ENCODE measurements at regions not wholly inside any gene's neighbourhood (a gene's known extent, or its start where the extent isn't known, plus 50 kb on each side); places are given as distances from the start of the nearest gene placed in this dataset.

DNA sequence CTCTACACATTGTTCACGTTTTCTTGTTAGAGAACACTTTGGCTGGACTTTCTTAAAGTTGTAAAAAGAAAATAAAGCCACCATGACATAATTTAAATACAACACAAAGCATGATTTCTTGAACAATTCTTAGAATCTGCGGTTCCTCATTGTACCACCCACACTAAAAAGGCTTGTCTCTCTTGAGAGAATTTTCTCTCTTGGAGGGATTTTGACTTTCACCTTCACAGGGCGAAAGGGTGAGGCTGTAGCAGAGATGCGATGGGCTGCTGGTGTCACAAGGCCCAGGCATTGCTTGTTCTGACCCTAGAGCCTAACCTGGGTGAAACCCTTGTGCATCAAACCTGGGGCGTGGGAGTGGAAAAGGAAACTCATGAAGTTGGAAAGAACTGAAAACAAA is 122.7 kb upstream of the RIPOR2 start:
- H3K36me3 ChIP-seq (ENCODE audit: control insufficient read depth, insufficient read depth, low read length) = no peaks in the 10 kb centered on the region
- ATAC-seq (ENCODE audit: low read depth in 2 of 2) (no peak), DNase-seq (no peak)
- peaks cover 39% of the 10 kb centered on the region for H3K4me1 ChIP-seq (ENCODE audit: control insufficient read depth, insufficient read depth, low read length, poor library complexity, severe bottlenecking)
- peaks cover 0 to 1% (median 0%) of the 10 kb centered on the region in 7 donors for H3K9me3 Mint-ChIP-seq
- H3K4me3 Mint-ChIP-seq = no peak overlapping the region
- H3K27ac ChIP-seq (ENCODE audit: insufficient read depth, low read length, poor library complexity, severe bottlenecking) = no peak overlapping the region
- H3K36me3 Mint-ChIP-seq = no peaks in the 10 kb centered on the region
- H3K4me1 Mint-ChIP-seq = peaks cover 22 to 52% (median 30%) of the 10 kb centered on the region in 4 donors
- no peaks in the 10 kb centered on the region for H3K27me3 ChIP-seq (ENCODE audit: control insufficient read depth, insufficient read depth, low read length)
- no peak overlapping the region for H3K4me3 ChIP-seq (ENCODE audit: low read depth, low read length)
- H3K27me3 Mint-ChIP-seq = no peaks in the 10 kb centered on the region
- H3K27ac Mint-ChIP-seq = peak overlapping the region in 1 of 3 donors; percentile 68
- H3K9me3 ChIP-seq (ENCODE audit: control insufficient read depth in 2 of 2, low read length in 2 of 2) = no peaks in the 10 kb centered on the region

- Mint-ChIP-seq H3K9me3 (peaks cover 0 to 1% (median 0%) of the 10 kb centered on the region in 7 donors), H3K27me3 (no peaks in the 10 kb centered on the region), H3K27ac (peak overlapping the region in 1 of 3 donors; percentile 68), H3K4me3 (no peak overlapping the region), H3K4me1 (peaks cover 20 to 47% (median 27%) of the 10 kb centered on the region in 4 donors), H3K36me3 (no peaks in the 10 kb centered on the region)
- Histone ChIP-seq H3K4me1 (ENCODE audit: control insufficient read depth, insufficient read depth, low read length, poor library complexity, severe bottlenecking) (peaks cover 34% of the 10 kb centered on the region), H3K27me3 (ENCODE audit: control insufficient read depth, insufficient read depth, low read length) (no peaks in the 10 kb centered on the region), H3K4me3 (ENCODE audit: low read depth, low read length) (no peak overlapping the region), H3K27ac (ENCODE audit: insufficient read depth, low read length, poor library complexity, severe bottlenecking) (no peak overlapping the region), H3K36me3 (ENCODE audit: control insufficient read depth, insufficient read depth, low read length) (no peaks in the 10 kb centered on the region), H3K9me3 (ENCODE audit: control insufficient read depth in 2 of 2, low read length in 2 of 2) (no peaks in the 10 kb centered on the region)
- DNase-seq (no peak), ATAC-seq (ENCODE audit: low read depth in 2 of 2) (no peak)
Observed at GRCh38 chr6:25058941-25059340, 123.2 kb upstream of the RIPOR2 start.

DNA sequence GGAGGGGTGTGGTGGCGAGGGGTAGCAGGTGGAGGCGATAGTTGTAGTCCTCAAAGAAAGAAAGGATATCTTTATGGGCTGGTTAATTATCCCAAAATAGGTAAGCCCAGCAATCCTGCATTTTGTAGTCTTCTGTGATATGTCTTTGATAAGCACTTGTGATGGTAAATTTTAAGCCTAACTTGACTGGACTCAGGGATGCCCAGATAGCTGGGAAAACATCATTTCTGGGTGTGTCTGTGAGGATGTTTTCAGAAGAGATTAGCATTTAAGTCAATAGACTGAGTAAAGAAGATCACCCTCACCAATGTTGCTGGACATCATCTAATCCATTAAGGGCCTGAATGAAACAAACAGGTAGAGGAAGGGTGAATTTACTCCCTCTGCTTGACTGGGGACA is 124.8 kb upstream of the RIPOR2 start:
- peak overlapping the region; percentile 26 to 43 (median 41) for H3K27ac Mint-ChIP-seq
- peaks cover 0 to 1% (median 0%) of the 10 kb centered on the region in 7 donors for H3K9me3 Mint-ChIP-seq

GRCh38 chr6:25061289-25061936 is 125.7 kb upstream of the RIPOR2 start:
- H3K36me3 Mint-ChIP-seq = no peaks in the 10 kb centered on the region
- ATAC-seq (ENCODE audit: low read depth in 2 of 2) = no peak
- Histone ChIP-seq H3K4me3 (ENCODE audit: low read depth, low read length) (no peak overlapping the region), H3K4me1 (ENCODE audit: control insufficient read depth, insufficient read depth, low read length, poor library complexity, severe bottlenecking) (peaks cover 11% of the 10 kb centered on the region), H3K9me3 (ENCODE audit: control insufficient read depth in 2 of 2, low read length in 2 of 2) (no peaks in the 10 kb centered on the region), H3K27ac (ENCODE audit: insufficient read depth, low read length, poor library complexity, severe bottlenecking) (no peak overlapping the region), H3K27me3 (ENCODE audit: control insufficient read depth, insufficient read depth, low read length) (no peaks in the 10 kb centered on the region), H3K36me3 (ENCODE audit: control insufficient read depth, insufficient read depth, low read length) (no peaks in the 10 kb centered on the region)
- no peaks in the 10 kb centered on the region for H3K9me3 Mint-ChIP-seq
- H3K4me1 Mint-ChIP-seq = peaks cover 6 to 26% (median 10%) of the 10 kb centered on the region in 4 donors
- H3K4me3 Mint-ChIP-seq = no peak overlapping the region
- no peak for DNase-seq
- H3K27me3 Mint-ChIP-seq = no peaks in the 10 kb centered on the region
- H3K27ac Mint-ChIP-seq = no peak overlapping the region

More for the DNA sequence above, 124.8 kb upstream of the RIPOR2 start:
- Histone ChIP-seq H3K4me3 (ENCODE audit: low read depth, low read length) (no peak overlapping the region), H3K4me1 (ENCODE audit: control insufficient read depth, insufficient read depth, low read length, poor library complexity, severe bottlenecking) (peaks cover 20% of the 10 kb centered on the region), H3K27ac (ENCODE audit: insufficient read depth, low read length, poor library complexity, severe bottlenecking) (no peak overlapping the region), H3K36me3 (ENCODE audit: control insufficient read depth, insufficient read depth, low read length) (no peaks in the 10 kb centered on the region), H3K9me3 (ENCODE audit: control insufficient read depth in 2 of 2, low read length in 2 of 2) (no peaks in the 10 kb centered on the region), H3K27me3 (ENCODE audit: control insufficient read depth, insufficient read depth, low read length) (no peaks in the 10 kb centered on the region)
- Mint-ChIP-seq H3K4me1 (peaks cover 14 to 35% (median 17%) of the 10 kb centered on the region in 4 donors), H3K4me3 (no peak overlapping the region), H3K36me3 (no peaks in the 10 kb centered on the region), H3K27me3 (no peaks in the 10 kb centered on the region)
- DNase-seq = no peak
- no peak for ATAC-seq (ENCODE audit: low read depth in 2 of 2)

DNA sequence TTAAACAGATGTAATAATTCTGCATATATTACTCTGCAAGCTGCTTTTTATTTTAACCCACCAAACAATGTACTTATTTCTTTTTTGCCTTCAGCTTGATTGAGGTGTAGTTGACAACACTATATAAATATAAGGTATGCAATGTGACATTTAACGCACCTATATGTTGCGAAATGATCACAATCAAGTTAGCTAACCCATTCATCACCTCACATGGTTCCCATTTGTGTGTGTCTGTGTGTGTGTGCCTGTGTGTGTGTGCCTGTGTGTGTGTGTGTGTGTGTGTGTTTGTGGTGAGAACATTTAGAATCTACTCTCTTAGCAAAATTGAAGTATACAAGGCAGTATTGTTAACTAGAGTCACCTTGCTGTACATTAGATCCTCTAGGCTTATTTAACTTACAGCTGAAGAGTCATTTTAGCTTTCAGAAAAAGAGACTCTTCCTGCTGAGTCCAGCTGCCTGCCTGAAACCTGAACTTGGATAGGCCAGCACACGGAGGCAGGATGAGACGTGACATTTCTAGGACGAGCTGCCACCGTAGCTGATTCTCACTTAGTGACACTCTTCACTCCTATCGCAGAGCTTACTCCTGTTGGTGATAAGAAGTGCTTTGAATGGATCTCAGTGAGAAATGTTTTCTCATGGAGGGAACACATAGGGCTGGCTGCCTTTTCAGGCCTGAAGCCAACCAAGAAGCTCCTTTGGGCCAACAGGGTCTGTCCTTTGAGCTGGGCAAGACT is 126.5 kb upstream of the RIPOR2 start:
- no peak for DNase-seq
- Histone ChIP-seq H3K4me3 (ENCODE audit: low read depth, low read length) (no peak overlapping the region), H3K36me3 (ENCODE audit: control insufficient read depth, insufficient read depth, low read length) (no peaks in the 10 kb centered on the region), H3K9me3 (ENCODE audit: control insufficient read depth in 2 of 2, low read length in 2 of 2) (no peaks in the 10 kb centered on the region), H3K4me1 (ENCODE audit: control insufficient read depth, insufficient read depth, low read length, poor library complexity, severe bottlenecking) (peaks cover 3% of the 10 kb centered on the region), H3K27me3 (ENCODE audit: control insufficient read depth, insufficient read depth, low read length) (no peaks in the 10 kb centered on the region), H3K27ac (ENCODE audit: insufficient read depth, low read length, poor library complexity, severe bottlenecking) (no peak overlapping the region)
- Mint-ChIP-seq H3K27ac (peak overlapping the region in 1 of 3 donors; percentile 31), H3K36me3 (no peaks in the 10 kb centered on the region), H3K9me3 (no peaks in the 10 kb centered on the region), H3K27me3 (no peaks in the 10 kb centered on the region), H3K4me3 (no peak overlapping the region), H3K4me1 (peaks cover 4 to 19% (median 6%) of the 10 kb centered on the region in 4 donors)
- no peak for ATAC-seq (ENCODE audit: low read depth in 2 of 2)

GRCh38 chr6:25064006-25064405 is 128.2 kb upstream of the RIPOR2 start:
- ATAC-seq (ENCODE audit: low read depth in 2 of 2) = no peak
- Histone ChIP-seq H3K27ac (ENCODE audit: insufficient read depth, low read length, poor library complexity, severe bottlenecking) (no peak overlapping the region), H3K4me3 (ENCODE audit: low read depth, low read length) (no peak overlapping the region), H3K4me1 (ENCODE audit: control insufficient read depth, insufficient read depth, low read length, poor library complexity, severe bottlenecking) (no peaks in the 10 kb centered on the region), H3K9me3 (ENCODE audit: control insufficient read depth in 2 of 2, low read length in 2 of 2) (no peaks in the 10 kb centered on the region), H3K27me3 (ENCODE audit: control insufficient read depth, insufficient read depth, low read length) (no peaks in the 10 kb centered on the region), H3K36me3 (ENCODE audit: control insufficient read depth, insufficient read depth, low read length) (no peaks in the 10 kb centered on the region)
- DNase-seq = no peak
- Mint-ChIP-seq H3K4me3 (no peak overlapping the region), H3K27me3 (no peaks in the 10 kb centered on the region), H3K9me3 (peaks cover 0 to 2% (median 0%) of the 10 kb centered on the region in 7 donors), H3K4me1 (peaks cover 4 to 9% (median 5%) of the 10 kb centered on the region in 4 donors), H3K36me3 (no peaks in the 10 kb centered on the region), H3K27ac (no peak overlapping the region)

DNA sequence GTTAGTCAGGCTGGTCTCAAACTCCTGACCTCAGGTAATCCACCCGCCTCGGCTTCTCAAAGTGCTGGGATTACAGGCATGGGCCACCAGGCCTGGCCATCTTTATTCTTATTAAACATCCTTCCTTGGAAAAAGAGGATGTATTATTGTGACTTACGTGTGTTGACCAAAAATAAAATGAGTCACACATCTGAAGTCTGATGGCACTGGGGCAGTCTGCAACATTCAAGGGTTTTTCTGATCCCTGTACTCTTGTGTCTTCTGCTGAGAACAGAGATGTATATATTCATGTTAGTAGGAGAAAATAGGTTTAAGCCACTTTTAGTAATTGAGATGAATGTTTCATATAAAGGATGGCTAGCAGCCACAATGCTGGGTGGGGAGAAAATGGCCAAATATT is 129.9 kb upstream of the RIPOR2 start:
- Histone ChIP-seq H3K4me3 (ENCODE audit: low read depth, low read length) (no peak overlapping the region), H3K4me1 (ENCODE audit: control insufficient read depth, insufficient read depth, low read length, poor library complexity, severe bottlenecking) (peaks cover 2% of the 10 kb centered on the region), H3K9me3 (ENCODE audit: control insufficient read depth in 2 of 2, low read length in 2 of 2) (no peaks in the 10 kb centered on the region), H3K27me3 (ENCODE audit: control insufficient read depth, insufficient read depth, low read length) (no peaks in the 10 kb centered on the region), H3K27ac (ENCODE audit: insufficient read depth, low read length, poor library complexity, severe bottlenecking) (no peak overlapping the region), H3K36me3 (ENCODE audit: control insufficient read depth, insufficient read depth, low read length) (no peaks in the 10 kb centered on the region)
- H3K4me3 Mint-ChIP-seq = no peak overlapping the region
- no peaks in the 10 kb centered on the region for H3K27me3 Mint-ChIP-seq
- H3K4me1 Mint-ChIP-seq = peaks cover 3 to 8% (median 6%) of the 10 kb centered on the region in 4 donors
- H3K27ac Mint-ChIP-seq = no peak overlapping the region
- H3K9me3 Mint-ChIP-seq = peaks cover 0 to 6% (median under 1%) of the 10 kb centered on the region in 7 donors
- DNase-seq (no peak), ATAC-seq (ENCODE audit: low read depth in 2 of 2) (no peak)
- no peaks in the 10 kb centered on the region for H3K36me3 Mint-ChIP-seq
